NCI-H526 treated with DMSO at 0.1 percent for 48 hours (cell line): ENCODE measurements at regions not wholly inside any gene's neighbourhood (a gene's known extent, or its start where the extent isn't known, plus 50 kb on each side); places are given as distances from the start of the nearest gene placed in this dataset.

Source experiments
- DNase-seq: peaks from one replicate; lab custom pipeline; 2025; lab: John Stamatoyannopoulos, UW

- DNase-seq, result no peak
These were observed 206.3 kb downstream of the TSN start for GRCh38 chr2:121961761-121962160.

- DNase-seq, result no peak
These were observed 210.2 kb downstream of the TSN start for GRCh38 chr2:121965661-121966060.

- DNase-seq, result no peak
These were observed 211.2 kb downstream of the TSN start for GRCh38 chr2:121966663-121967062.

- no peak for DNase-seq
These were observed 213.7 kb downstream of the TSN start for GRCh38 chr2:121969166-121969565.

- DNase-seq, result no peak
These were observed 214.6 kb downstream of the TSN start for GRCh38 chr2:121969766-121970639.

- no peak for DNase-seq
These were observed 216.8 kb downstream of the TSN start for GRCh38 chr2:121972203-121972602.

GRCh38 chr2:121974897-121975661, 219.6 kb downstream of the TSN start:
- DNase-seq, result peak; percentile 64

- no peak for DNase-seq
These were observed 221.5 kb downstream of the TSN start for GRCh38 chr2:121976926-121977325.

- DNase-seq, result no peak
These were observed 221.9 kb downstream of the TSN start for GRCh38 chr2:121977326-121977725.

- DNase-seq, result no peak
These were observed 237.2 kb downstream of the TSN start for GRCh38 chr2:121992700-121993099.

- DNase-seq, result no peak
These were observed 238.2 kb downstream of the TSN start for GRCh38 chr2:121993682-121994081.

- DNase-seq, result no peak
These were observed 239.1 kb downstream of the TSN start for GRCh38 chr2:121994238-121995206.

- no peak for DNase-seq
These were observed 243.3 kb downstream of the TSN start for GRCh38 chr2:121998751-121999150.

- no peak for DNase-seq
These were observed 243.8 kb downstream of the TSN start for GRCh38 chr2:121999264-121999663.

GRCh38 chr2:122000556-122001340, 245.3 kb downstream of the TSN start:
- DNase-seq, result no peak

- no peak for DNase-seq
These were observed 246.0 kb downstream of the TSN start for GRCh38 chr2:122001441-122001874.

- DNase-seq, result no peak
These were observed 247.9 kb downstream of the TSN start for GRCh38 chr2:122003196-122003940.

GRCh38 chr2:122007126-122007525, 251.7 kb downstream of the TSN start:
- no peak for DNase-seq

- DNase-seq, result no peak
These were observed 252.1 kb downstream of the TSN start for GRCh38 chr2:122007577-122007976.

- no peak for DNase-seq
These were observed 254.1 kb downstream of the TSN start for GRCh38 chr2:122009561-122009960.
